Ishikawa (cell line): ENCODE measurements at regions not wholly inside any gene's neighbourhood (a gene's known extent, or its start where the extent isn't known, plus 50 kb on each side); places are given as distances from the start of the nearest gene placed in this dataset.

Experiments
- CEBPB ChIP-seq: IDR thresholded peaks from 2 replicates; pipeline ENCODE4 v1.6.1; 2012
- CREB1 ChIP-seq: IDR thresholded peaks from 2 replicates; pipeline ENCODE4 v1.6.1; 2012; ENCODE audit warnings: low read depth
- EGR1 ChIP-seq: IDR thresholded peaks from 2 replicates; pipeline ENCODE4 v1.6.1; 2012
- EP300 ChIP-seq: IDR thresholded peaks from 2 replicates; pipeline ENCODE4 v1.6.1; 2012; ENCODE audit warnings: borderline replicate concordance
- FOXM1 ChIP-seq: IDR thresholded peaks from 2 replicates; pipeline ENCODE4 v1.6.1; 2012; ENCODE audit warnings: low read depth, borderline replicate concordance
- NFIC ChIP-seq: IDR thresholded peaks from 2 replicates; pipeline ENCODE4 v1.6.1; 2012
- RAD21 ChIP-seq: IDR thresholded peaks from 2 replicates; pipeline ENCODE4 v1.6.1; 2012; ENCODE audit warnings: low read depth
- TAF1 ChIP-seq: IDR thresholded peaks from 2 replicates; pipeline ENCODE4 v1.6.1; 2012; ENCODE audit warnings: low read depth, mild to moderate bottlenecking
- TCF12 ChIP-seq: IDR thresholded peaks from 2 replicates; pipeline ENCODE4 v1.6.1; 2012; ENCODE audit warnings: low read depth
- TEAD4 ChIP-seq: IDR thresholded peaks from 2 replicates; pipeline ENCODE4 v1.6.1; 2012
- USF1 ChIP-seq: IDR thresholded peaks from 2 replicates; pipeline ENCODE4 v1.6.1; 2012
- YY1 ChIP-seq: IDR thresholded peaks from 2 replicates; pipeline ENCODE4 v1.6.1; 2012; ENCODE audit warnings: low read depth
- ZBTB7A ChIP-seq: IDR thresholded peaks from 2 replicates; pipeline ENCODE4 v1.6.1; 2012; ENCODE audit warnings: low read depth
- TF ChIP-seq, protein P1 (sequence below): IDR thresholded peaks from 2 replicates; pipeline ENCODE4 v1.6.1; 2012; ENCODE audit warnings: low read depth, mild to moderate bottlenecking
- TF ChIP-seq, protein P2 (sequence below): IDR thresholded peaks from 2 replicates; pipeline ENCODE4 v1.6.1; 2012

DNA sequence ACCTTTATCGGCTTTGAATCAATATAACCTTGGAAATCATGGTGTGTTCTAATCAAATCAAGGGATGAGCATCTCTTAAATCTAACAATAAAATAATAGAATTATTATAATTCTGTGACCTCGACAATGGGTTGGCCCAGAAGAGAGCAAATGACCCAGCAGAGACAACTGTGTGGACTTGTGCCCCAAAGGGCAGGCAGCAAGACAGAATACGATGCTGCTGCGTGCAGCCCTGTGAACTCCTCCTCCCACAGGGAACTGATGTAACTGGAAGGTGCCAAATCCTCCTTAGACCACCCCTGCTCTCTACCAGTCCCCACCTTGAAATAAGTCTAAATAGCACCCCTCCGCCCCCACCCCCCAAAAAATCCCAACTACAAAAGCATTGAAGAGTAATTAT lies 50.7 kb upstream of the ACAN start:
- TF ChIP-seq RAD21 (no peak), EP300 (no peak), TEAD4 (no peak), YY1 (no peak), NFIC (no peak), ZBTB7A (no peak), EGR1 (no peak), CEBPB (no peak), CREB1 (no peak), FOXM1 (no peak), TCF12 (no peak), USF1 (no peak), TAF1 (no peak)
- TF ChIP-seq, protein P1, sequence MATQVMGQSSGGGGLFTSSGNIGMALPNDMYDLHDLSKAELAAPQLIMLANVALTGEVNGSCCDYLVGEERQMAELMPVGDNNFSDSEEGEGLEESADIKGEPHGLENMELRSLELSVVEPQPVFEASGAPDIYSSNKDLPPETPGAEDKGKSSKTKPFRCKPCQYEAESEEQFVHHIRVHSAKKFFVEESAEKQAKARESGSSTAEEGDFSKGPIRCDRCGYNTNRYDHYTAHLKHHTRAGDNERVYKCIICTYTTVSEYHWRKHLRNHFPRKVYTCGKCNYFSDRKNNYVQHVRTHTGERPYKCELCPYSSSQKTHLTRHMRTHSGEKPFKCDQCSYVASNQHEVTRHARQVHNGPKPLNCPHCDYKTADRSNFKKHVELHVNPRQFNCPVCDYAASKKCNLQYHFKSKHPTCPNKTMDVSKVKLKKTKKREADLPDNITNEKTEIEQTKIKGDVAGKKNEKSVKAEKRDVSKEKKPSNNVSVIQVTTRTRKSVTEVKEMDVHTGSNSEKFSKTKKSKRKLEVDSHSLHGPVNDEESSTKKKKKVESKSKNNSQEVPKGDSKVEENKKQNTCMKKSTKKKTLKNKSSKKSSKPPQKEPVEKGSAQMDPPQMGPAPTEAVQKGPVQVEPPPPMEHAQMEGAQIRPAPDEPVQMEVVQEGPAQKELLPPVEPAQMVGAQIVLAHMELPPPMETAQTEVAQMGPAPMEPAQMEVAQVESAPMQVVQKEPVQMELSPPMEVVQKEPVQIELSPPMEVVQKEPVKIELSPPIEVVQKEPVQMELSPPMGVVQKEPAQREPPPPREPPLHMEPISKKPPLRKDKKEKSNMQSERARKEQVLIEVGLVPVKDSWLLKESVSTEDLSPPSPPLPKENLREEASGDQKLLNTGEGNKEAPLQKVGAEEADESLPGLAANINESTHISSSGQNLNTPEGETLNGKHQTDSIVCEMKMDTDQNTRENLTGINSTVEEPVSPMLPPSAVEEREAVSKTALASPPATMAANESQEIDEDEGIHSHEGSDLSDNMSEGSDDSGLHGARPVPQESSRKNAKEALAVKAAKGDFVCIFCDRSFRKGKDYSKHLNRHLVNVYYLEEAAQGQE: no peak
- TF ChIP-seq, protein P2, sequence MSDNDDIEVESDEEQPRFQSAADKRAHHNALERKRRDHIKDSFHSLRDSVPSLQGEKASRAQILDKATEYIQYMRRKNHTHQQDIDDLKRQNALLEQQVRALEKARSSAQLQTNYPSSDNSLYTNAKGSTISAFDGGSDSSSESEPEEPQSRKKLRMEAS: no peak

GRCh38 chr15:88752951-88753350 lies 50.3 kb upstream of the ACAN start:
- no peak for TF ChIP-seq RAD21
- TF ChIP-seq, protein P1: no peak
- TF ChIP-seq CEBPB: no peak
- TF ChIP-seq TAF1: no peak
- TF ChIP-seq NFIC: no peak
- TF ChIP-seq YY1: no peak
- TF ChIP-seq USF1: no peak
- TF ChIP-seq EGR1: no peak
- TF ChIP-seq CREB1: no peak
- TF ChIP-seq TEAD4: no peak
- no peak for TF ChIP-seq ZBTB7A
- TF ChIP-seq EP300: no peak
- no peak for TF ChIP-seq FOXM1
